Natural killer cell (primary cell): ENCODE measurements at regions not wholly inside any gene's neighbourhood (a gene's known extent, or its start where the extent isn't known, plus 50 kb on each side); places are given as distances from the start of the nearest gene placed in this dataset.

Source experiments
- ATAC-seq, 3 donors: fragments of 150-1000 bp in 2 of 3; fragments of 200-7000 bp in 1 of 3; cut with Tn5 transposase; 1 replicate in 1 of 3; 2 replicates in 2 of 3; pipeline ENCODE4 v1.10.0; 2021; ENCODE audit warnings: mild to moderate bottlenecking in 2 of 3, moderate library complexity in 2 of 3
- DNase-seq, 2 donors: peaks; one replicate each; pipeline versions ENCODE4 v3.0.0 to v3.0.0-alpha.2; 2013 to 2021; ENCODE audit warnings: mixed read lengths in 1 of 2
- H3K27ac ChIP-seq: one replicate; pipeline ENCODE4 v1.5.1; 2013; ENCODE audit warnings: mild to moderate bottlenecking, low read length
- H3K27me3 ChIP-seq: one replicate; pipeline ENCODE4 v1.6.1; 2013; ENCODE audit warnings: low read length; ENCODE audit not compliant: control insufficient read depth, insufficient read depth
- H3K36me3 ChIP-seq: one replicate; pipeline ENCODE4 v1.6.1; 2013; ENCODE audit warnings: low read length; ENCODE audit not compliant: control insufficient read depth, insufficient read depth
- H3K4me1 ChIP-seq: one replicate; pipeline ENCODE4 v1.6.1; 2013; ENCODE audit warnings: low read length; ENCODE audit not compliant: control insufficient read depth, insufficient read depth
- H3K4me3 ChIP-seq: one replicate; pipeline ENCODE4 v1.5.1; 2013; ENCODE audit warnings: low read length
- H3K9me3 ChIP-seq: one replicate; pipeline ENCODE4 v1.6.1; 2013; ENCODE audit warnings: low read length; ENCODE audit not compliant: control insufficient read depth, insufficient read depth
- H3K27ac Mint-ChIP-seq, 2 donors: one replicate each; pipeline ENCODE4 v1.8.0; 2022; ENCODE audit warnings: mild to moderate bottlenecking in 2 of 2, mixed read lengths in 2 of 2, moderate library complexity in 1 of 2
- H3K27me3 Mint-ChIP-seq, 2 donors: one replicate each; pipeline ENCODE4 v1.8.0; 2022; ENCODE audit warnings: low read depth in 2 of 2, mixed read lengths in 2 of 2
- H3K36me3 Mint-ChIP-seq: one replicate; pipeline ENCODE4 v1.8.0; 2022; ENCODE audit warnings: mixed read lengths
- H3K4me1 Mint-ChIP-seq, 2 donors: one replicate each; pipeline ENCODE4 v1.8.0; 2022; ENCODE audit warnings: mixed read lengths in 2 of 2
- H3K4me3 Mint-ChIP-seq: one replicate; pipeline ENCODE4 v1.8.0; 2022; ENCODE audit warnings: mild to moderate bottlenecking, moderate library complexity, mixed read lengths
- H3K9me3 Mint-ChIP-seq, 2 donors: one replicate each; pipeline ENCODE4 v1.8.0; 2022; ENCODE audit warnings: mixed read lengths in 2 of 2
- WGBS: methylation state at CpG from one replicate; pipeline ENCODE4 v1.1.7; 2013; ENCODE audit warnings: missing lambda C conversion rate; ENCODE audit not compliant: insufficient coverage; 5-methylcytosine and 5-hydroxymethylcytosine counted together
- intact Hi-C: fragments of 100-400 bp; cut with micrococcal nuclease; formaldehyde crosslinking; loops from one replicate; pipeline ENCODE4 v1.14.2; 2022
- TF ChIP-seq, protein P1 (sequence below): fragments of 200-600 bp; IDR thresholded peaks from one replicate; pipeline ENCODE4 v1.8.0; 2022; ENCODE audit warnings: antibody characterized with exemption

DNA sequence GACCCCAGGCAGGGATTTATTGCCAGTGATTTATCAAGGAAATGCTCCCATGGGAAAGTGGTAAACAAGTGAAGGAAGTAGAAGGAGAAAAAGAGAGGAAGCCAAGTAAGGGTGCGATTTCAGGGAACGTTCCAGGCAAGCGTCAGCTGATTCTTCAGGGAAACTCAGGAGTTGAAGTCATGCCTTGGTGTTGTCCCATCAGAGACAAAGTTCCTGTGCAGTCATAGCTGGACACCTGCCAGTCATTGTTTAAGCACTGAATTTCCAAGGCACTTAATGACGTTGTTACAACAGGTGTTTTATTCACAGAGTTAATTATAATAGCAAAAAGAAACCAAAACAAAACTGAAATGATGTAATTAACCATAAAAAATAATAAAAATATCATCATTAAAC is 381.8 kb upstream of the CRIM1 start:
- no peaks in the 10 kb centered on the region for H3K27me3 ChIP-seq
- peaks cover 0 to 5% of the 10 kb centered on the region in 2 donors for H3K4me1 Mint-ChIP-seq
- H3K4me1 ChIP-seq, result no peaks in the 10 kb centered on the region
- DNase-seq, result no peak
- H3K27ac Mint-ChIP-seq, result no peak overlapping the region
- H3K4me3 ChIP-seq, result no peak overlapping the region
- H3K27ac ChIP-seq, result no peak overlapping the region
- H3K4me3 Mint-ChIP-seq, result no peak overlapping the region
- H3K9me3 ChIP-seq, result no peaks in the 10 kb centered on the region
- WGBS, result 82% methylated on average over 3 of the region's 4 CpGs
- intact Hi-C loops, result loop anchor here (5.0 to 10.0 kb wide), 3 partner anchors 271 to 379 kb away; no protein-coding TSS in a partner anchor
- TF ChIP-seq, protein P1, sequence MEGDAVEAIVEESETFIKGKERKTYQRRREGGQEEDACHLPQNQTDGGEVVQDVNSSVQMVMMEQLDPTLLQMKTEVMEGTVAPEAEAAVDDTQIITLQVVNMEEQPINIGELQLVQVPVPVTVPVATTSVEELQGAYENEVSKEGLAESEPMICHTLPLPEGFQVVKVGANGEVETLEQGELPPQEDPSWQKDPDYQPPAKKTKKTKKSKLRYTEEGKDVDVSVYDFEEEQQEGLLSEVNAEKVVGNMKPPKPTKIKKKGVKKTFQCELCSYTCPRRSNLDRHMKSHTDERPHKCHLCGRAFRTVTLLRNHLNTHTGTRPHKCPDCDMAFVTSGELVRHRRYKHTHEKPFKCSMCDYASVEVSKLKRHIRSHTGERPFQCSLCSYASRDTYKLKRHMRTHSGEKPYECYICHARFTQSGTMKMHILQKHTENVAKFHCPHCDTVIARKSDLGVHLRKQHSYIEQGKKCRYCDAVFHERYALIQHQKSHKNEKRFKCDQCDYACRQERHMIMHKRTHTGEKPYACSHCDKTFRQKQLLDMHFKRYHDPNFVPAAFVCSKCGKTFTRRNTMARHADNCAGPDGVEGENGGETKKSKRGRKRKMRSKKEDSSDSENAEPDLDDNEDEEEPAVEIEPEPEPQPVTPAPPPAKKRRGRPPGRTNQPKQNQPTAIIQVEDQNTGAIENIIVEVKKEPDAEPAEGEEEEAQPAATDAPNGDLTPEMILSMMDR, result peak; percentile 2
- H3K27me3 Mint-ChIP-seq, result peaks cover 15 to 23% of the 10 kb centered on the region in 2 donors
- H3K36me3 ChIP-seq, result no peaks in the 10 kb centered on the region
- no peak for ATAC-seq
- no peaks in the 10 kb centered on the region for H3K9me3 Mint-ChIP-seq
- no peaks in the 10 kb centered on the region for H3K36me3 Mint-ChIP-seq

GRCh38 chr2:35973132-35973736 is 382.3 kb upstream of the CRIM1 start:
- H3K27ac ChIP-seq, result no peak overlapping the region
- no peaks in the 10 kb centered on the region for H3K36me3 Mint-ChIP-seq
- no peak overlapping the region for H3K4me3 ChIP-seq
- DNase-seq (peak in 1 of 2 donors; percentile 54), ATAC-seq (peak in 2 of 3 donors; percentile 64 to 71)
- no peaks in the 10 kb centered on the region for H3K4me1 ChIP-seq
- H3K4me1 Mint-ChIP-seq, result peaks cover 0 to 5% of the 10 kb centered on the region in 2 donors
- WGBS, result no CpG with 5 or more reads among the region's 1 CpG
- TF ChIP-seq, protein P1, result peak; percentile 61
- no peak overlapping the region for H3K27ac Mint-ChIP-seq
- H3K27me3 ChIP-seq, result no peaks in the 10 kb centered on the region
- H3K4me3 Mint-ChIP-seq, result no peak overlapping the region
- intact Hi-C loops, result loop anchor here (5.0 to 10.0 kb wide), 3 partner anchors 272 to 379 kb away; no protein-coding TSS in a partner anchor
- H3K9me3 Mint-ChIP-seq, result no peaks in the 10 kb centered on the region
- no peaks in the 10 kb centered on the region for H3K9me3 ChIP-seq
- H3K27me3 Mint-ChIP-seq, result peaks cover 15 to 23% of the 10 kb centered on the region in 2 donors
- H3K36me3 ChIP-seq, result no peaks in the 10 kb centered on the region

DNA sequence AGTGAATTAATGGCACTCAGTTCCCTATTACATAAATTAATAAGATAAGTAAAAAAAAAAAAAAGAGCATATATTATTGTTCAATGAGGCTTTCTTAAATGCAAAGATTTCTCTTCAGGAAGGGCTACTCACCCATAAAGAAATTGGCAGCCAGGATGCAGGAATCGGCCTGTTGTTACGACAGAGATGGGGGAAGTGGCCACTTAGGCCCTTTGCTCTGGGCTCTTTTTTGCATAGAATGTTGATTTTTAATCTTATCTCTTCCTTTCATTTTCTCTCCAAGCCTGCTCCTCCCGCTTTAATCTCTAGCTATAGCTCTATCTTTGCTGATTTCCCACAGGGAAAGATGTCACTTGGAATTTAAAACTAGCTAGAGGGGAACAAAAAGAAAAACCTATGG is 391.8 kb upstream of the CRIM1 start:
- ATAC-seq (no peak), DNase-seq (no peak)
- Mint-ChIP-seq H3K9me3 (peaks cover 2% of the 10 kb centered on the region in 2 donors), H3K4me3 (no peak overlapping the region), H3K36me3 (no peaks in the 10 kb centered on the region), H3K4me1 (no peaks in the 10 kb centered on the region), H3K27me3 (no peaks in the 10 kb centered on the region), H3K27ac (no peak overlapping the region)
- no peaks in the 10 kb centered on the region for H3K9me3 ChIP-seq
- H3K36me3 ChIP-seq, result no peaks in the 10 kb centered on the region
- WGBS, result 82% methylated on average over 3 of the region's 3 CpGs
- H3K27ac ChIP-seq, result no peak overlapping the region
- TF ChIP-seq, protein P1, result no peak
- intact Hi-C loops, result no loop called here
- H3K4me1 ChIP-seq, result no peaks in the 10 kb centered on the region
- H3K27me3 ChIP-seq, result no peaks in the 10 kb centered on the region
- H3K4me3 ChIP-seq, result no peak overlapping the region

DNA sequence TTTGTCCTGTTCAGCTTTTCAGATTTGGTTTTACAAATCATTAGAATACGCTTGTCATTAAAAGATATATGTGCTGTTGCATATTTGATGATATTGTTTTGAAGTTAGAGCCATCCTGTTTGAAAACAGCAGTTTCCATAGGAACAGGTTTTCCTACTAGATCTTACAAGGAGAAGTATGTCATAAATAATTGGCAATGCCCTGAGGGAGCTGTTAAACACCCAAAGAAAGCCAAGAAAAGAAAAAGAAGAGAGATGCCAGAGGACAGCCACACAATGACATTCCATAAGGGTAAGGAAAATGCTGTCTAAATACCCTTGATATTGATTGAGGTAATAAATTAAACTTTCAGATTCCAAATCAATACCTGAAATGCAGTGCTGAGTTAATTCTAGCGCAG is 392.2 kb upstream of the CRIM1 start:
- no peaks in the 10 kb centered on the region for H3K4me1 ChIP-seq
- no peak for ATAC-seq
- DNase-seq, result no peak
- intact Hi-C loops, result no loop called here
- TF ChIP-seq, protein P1, result no peak
- H3K9me3 ChIP-seq, result no peaks in the 10 kb centered on the region
- Mint-ChIP-seq H3K4me1 (no peaks in the 10 kb centered on the region), H3K27ac (no peak overlapping the region), H3K36me3 (no peaks in the 10 kb centered on the region), H3K9me3 (peaks cover 2% of the 10 kb centered on the region in 2 donors), H3K27me3 (no peaks in the 10 kb centered on the region), H3K4me3 (no peak overlapping the region)
- H3K27ac ChIP-seq, result no peak overlapping the region
- no peak overlapping the region for H3K4me3 ChIP-seq
- no peaks in the 10 kb centered on the region for H3K27me3 ChIP-seq
- 91% methylated on average over 1 of the region's 2 CpGs for WGBS
- no peaks in the 10 kb centered on the region for H3K36me3 ChIP-seq
